Adrenal gland (tissue), 9 donors: ENCODE measurements at regions not wholly inside any gene's neighbourhood (a gene's known extent, or its start where the extent isn't known, plus 50 kb on each side); places are given as distances from the start of the nearest gene placed in this dataset.

Experiments
- DNase-seq, 7 donors: peaks; one replicate each; pipeline ENCODE4 v3.0.0-alpha.2; 2019 to 2020
- H3K27ac ChIP-seq, 5 donors: fragments of 200-600 bp; sonication (generic) in 4 of 5; 1 replicate in 3 of 5; 2 replicates in 2 of 5; pipeline versions ENCODE4 v1.5.1 to v1.8.0; 2016 to 2020; ENCODE audit warnings: mild to moderate bottlenecking in 1 of 5
- H3K27me3 ChIP-seq: fragments of 200-600 bp; 2 replicates; pipeline ENCODE4 v1.8.0; 2021
- H3K36me3 ChIP-seq, 2 donors: fragments of 200-600 bp; replicated peaks in 1 of 2; 1 replicate in 1 of 2; 2 replicates in 1 of 2; pipeline versions ENCODE4 v1.5.1 to v1.8.0; 2018 to 2022
- H3K4me1 ChIP-seq, 2 donors: fragments of 200-600 bp; replicated peaks in 1 of 2; 1 replicate in 1 of 2; 2 replicates in 1 of 2; pipeline versions ENCODE4 v1.5.1 to v1.8.0; 2018 to 2021
- H3K4me3 ChIP-seq, 4 donors: fragments of 200-600 bp; sonication (generic) in 3 of 4; one replicate each; pipeline ENCODE4 v1.5.1; 2016 to 2018
- H3K9me3 ChIP-seq, 3 donors: fragments of 200-600 bp; sonication (generic) in 1 of 3; replicated peaks in 1 of 3; 1 replicate in 2 of 3; 2 replicates in 1 of 3; pipeline versions ENCODE4 v1.5.1 to v1.8.0; 2016 to 2021
- POLR2A ChIP-seq, 2 donors: fragments of 450-650 bp; IDR thresholded peaks; one replicate each; pipeline ENCODE4 v1.6.1; 2017; ENCODE audit warnings: antibody characterized with exemption in 2 of 2, mild to moderate bottlenecking in 2 of 2, moderate library complexity in 1 of 2
- WGBS, 4 donors: extraction: QIAGEN DNeasy Blood & Tissue Kit in 2 of 4; methylation state at CpG; one replicate each; pipeline versions ENCODE4 v1.1.5 to v1.1.7; 2013 to 2017; 5-methylcytosine and 5-hydroxymethylcytosine counted together
- intact Hi-C, 2 donors: fragments of 100-400 bp; cut with DNase I; formaldehyde crosslinking; loops; one replicate each; pipeline versions ENCODE4 v1.14.1 to v1.15.0; 2022 to 2023
- TF ChIP-seq, protein P1 (sequence below), 6 experiments: fragments of 450-650 bp in 4 of 6; fragments of 200-600 bp in 2 of 6; sonication (generic) in 1 of 6; IDR thresholded peaks; 1 replicate in 5 of 6; 2 replicates in 1 of 6; pipeline versions ENCODE4 v1.5.1 to v1.8.0; 2016 to 2021; ENCODE audit warnings: antibody characterized with exemption in 6 of 6, mild to moderate bottlenecking in 2 of 6, moderate library complexity in 1 of 6
- donor health status: healthy with polysubstance abuse.
- donor health status: Bipolar disorder and iron deficiency.
- donor health status: DM: yes; HTN: yes; CAD: no.
- donor health status: DM: no; HTN: no; CAD: no.
- donor health status: DM: no; HTN: no; CAD: no.

DNA sequence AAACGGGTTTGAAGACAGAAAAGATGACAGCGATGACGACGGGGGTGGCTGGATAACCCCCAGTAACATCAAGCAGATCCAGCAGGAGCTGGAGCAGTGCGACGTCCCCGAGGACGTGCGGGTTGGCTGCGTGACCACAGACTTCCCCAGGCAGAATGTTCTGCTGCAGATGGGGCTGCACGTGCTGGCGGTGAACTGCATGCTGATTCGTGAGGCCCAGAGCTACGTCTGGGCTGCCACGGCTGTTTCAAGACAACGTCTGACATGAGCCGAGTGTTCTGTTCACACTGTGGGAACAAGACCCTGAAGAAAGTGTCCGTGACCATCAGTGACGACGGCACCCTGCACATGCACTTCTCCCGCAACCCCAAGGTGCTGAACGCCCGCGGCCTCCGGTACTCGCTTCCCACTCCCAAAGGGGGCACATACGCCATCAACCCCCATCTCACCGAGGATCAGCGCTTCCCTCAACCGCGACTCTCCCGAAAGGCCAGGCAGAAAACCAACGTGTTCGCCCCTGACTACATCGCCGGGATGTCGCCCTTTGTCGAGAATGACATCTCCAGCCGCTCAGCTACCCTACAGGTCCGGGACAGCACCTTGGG lies 319.2 kb upstream of the SLC7A11 start:
- Histone ChIP-seq H3K27me3 (no peaks in the 10 kb centered on the region), H3K27ac (no peak overlapping the region), H3K9me3 (no peaks in the 10 kb centered on the region), H3K4me3 (no peak overlapping the region), H3K4me1 (no peaks in the 10 kb centered on the region), H3K36me3 (no peaks in the 10 kb centered on the region)
- intact Hi-C loops: no loop called here
- WGBS, 4 donors: 93 to 96% (median 94%) methylated on average over 24 to 40 of the region's 40 CpGs
- no peak for DNase-seq
- TF ChIP-seq POLR2A (IDR thresholded peaks at IDR 0.05): no peak
- TF ChIP-seq, protein P1, sequence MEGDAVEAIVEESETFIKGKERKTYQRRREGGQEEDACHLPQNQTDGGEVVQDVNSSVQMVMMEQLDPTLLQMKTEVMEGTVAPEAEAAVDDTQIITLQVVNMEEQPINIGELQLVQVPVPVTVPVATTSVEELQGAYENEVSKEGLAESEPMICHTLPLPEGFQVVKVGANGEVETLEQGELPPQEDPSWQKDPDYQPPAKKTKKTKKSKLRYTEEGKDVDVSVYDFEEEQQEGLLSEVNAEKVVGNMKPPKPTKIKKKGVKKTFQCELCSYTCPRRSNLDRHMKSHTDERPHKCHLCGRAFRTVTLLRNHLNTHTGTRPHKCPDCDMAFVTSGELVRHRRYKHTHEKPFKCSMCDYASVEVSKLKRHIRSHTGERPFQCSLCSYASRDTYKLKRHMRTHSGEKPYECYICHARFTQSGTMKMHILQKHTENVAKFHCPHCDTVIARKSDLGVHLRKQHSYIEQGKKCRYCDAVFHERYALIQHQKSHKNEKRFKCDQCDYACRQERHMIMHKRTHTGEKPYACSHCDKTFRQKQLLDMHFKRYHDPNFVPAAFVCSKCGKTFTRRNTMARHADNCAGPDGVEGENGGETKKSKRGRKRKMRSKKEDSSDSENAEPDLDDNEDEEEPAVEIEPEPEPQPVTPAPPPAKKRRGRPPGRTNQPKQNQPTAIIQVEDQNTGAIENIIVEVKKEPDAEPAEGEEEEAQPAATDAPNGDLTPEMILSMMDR (IDR thresholded peaks at IDR 0.05): no peak

DNA sequence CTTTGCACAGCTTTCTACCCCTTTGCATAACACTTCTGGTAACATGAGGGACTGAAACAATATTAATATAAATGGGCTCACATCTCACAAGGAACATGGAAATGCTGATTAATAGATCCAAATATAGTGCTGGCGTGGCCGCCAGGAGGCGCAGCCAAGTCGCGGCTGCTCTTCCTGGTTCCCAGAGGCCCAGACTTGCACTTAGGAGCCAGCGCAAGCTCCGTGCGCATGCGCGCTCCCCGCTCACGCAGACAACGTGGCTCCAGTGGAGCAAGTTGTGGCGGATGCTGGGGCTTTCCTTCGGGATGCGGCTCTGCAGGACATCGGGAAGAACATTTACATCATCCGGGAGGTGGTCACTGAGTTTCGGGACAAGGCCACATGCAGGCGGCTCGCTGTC lies 318.3 kb upstream of the SLC7A11 start:
- no peak for DNase-seq

DNA sequence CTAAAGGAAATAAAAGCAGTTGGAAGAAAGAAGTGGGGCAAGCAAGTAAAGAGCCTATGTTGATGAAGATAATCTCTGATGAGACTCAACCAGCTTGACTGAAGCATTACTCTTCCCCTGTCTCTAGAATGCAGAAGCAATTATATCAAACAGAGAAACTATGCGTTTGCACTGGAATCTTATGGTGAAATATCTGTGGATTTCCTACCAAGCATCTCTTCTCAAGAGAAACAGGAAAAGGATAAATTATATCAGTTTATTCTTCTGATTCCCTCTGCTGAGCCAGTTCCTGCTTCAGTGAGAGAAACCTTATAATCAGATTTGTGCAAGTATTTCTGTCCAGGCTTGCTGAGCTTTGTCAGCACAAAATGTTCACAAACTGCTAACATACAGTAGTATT lies 316.7 kb upstream of the SLC7A11 start:
- DNase-seq: no peak
- TF ChIP-seq, protein P1 (IDR thresholded peaks at IDR 0.05): no peak
- no peak for TF ChIP-seq POLR2A (IDR thresholded peaks at IDR 0.05)
- Histone ChIP-seq H3K27ac (no peak overlapping the region), H3K36me3 (no peaks in the 10 kb centered on the region), H3K4me3 (no peak overlapping the region), H3K9me3 (no peaks in the 10 kb centered on the region), H3K27me3 (no peaks in the 10 kb centered on the region), H3K4me1 (no peaks in the 10 kb centered on the region)
- intact Hi-C loops: no loop called here
- WGBS, 4 donors: 56 to 79% (median 75%) methylated on average over 1 of the region's 1 CpG

More for the DNA sequence above, 318.3 kb upstream of the SLC7A11 start:
- Histone ChIP-seq H3K9me3 (no peaks in the 10 kb centered on the region), H3K36me3 (no peaks in the 10 kb centered on the region), H3K4me1 (no peaks in the 10 kb centered on the region), H3K27ac (no peak overlapping the region), H3K27me3 (no peaks in the 10 kb centered on the region), H3K4me3 (no peak overlapping the region)
- TF ChIP-seq, protein P1 (IDR thresholded peaks at IDR 0.05): no peak
- no peak for TF ChIP-seq POLR2A (IDR thresholded peaks at IDR 0.05)
- intact Hi-C loops: no loop called here
- 89 to 98% (median 91%) methylated on average over 19 to 21 of the region's 21 CpGs for WGBS, 4 donors

DNA sequence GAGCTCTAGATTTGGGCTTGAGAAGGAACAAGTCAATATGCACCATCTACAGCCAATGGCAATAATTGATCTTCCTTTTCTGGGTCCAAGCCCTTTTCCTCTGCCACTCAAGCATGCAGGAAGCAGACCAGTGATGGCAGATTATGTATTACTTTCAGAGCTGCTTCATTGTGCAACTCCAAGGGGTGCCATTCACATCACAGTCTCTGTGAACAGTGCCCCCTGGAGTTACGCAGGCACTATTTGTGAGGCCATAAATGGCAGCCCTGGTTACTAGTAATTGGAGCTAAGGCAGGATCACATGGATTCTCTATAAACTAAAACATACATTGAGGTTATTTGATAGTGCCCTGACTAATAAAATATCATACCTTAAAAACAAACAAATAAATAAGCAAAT lies 313.4 kb upstream of the SLC7A11 start:
- intact Hi-C loops: no loop called here

More for the DNA sequence above, 313.4 kb upstream of the SLC7A11 start:
- no peaks in the 10 kb centered on the region for H3K36me3 ChIP-seq
- no peak overlapping the region for H3K4me3 ChIP-seq
- H3K9me3 ChIP-seq: no peaks in the 10 kb centered on the region
- H3K27me3 ChIP-seq: no peaks in the 10 kb centered on the region
- WGBS, 4 donors: 84 to 96% (median 93%) methylated on average over 1 of the region's 1 CpG
- TF ChIP-seq, protein P1 (IDR thresholded peaks at IDR 0.05): no peak
- no peak for TF ChIP-seq POLR2A (IDR thresholded peaks at IDR 0.05)
- no peaks in the 10 kb centered on the region for H3K4me1 ChIP-seq
- H3K27ac ChIP-seq: no peak overlapping the region
- no peak for DNase-seq
